Kidney (tissue), 13 donors: ENCODE measurements at regions not wholly inside any gene's neighbourhood (a gene's known extent, or its start where the extent isn't known, plus 50 kb on each side); places are given as distances from the start of the nearest gene placed in this dataset.
A peak's percentile ranks its signal among the peaks of the same experiment; 100 is the strongest.

Experiments
- DNase-seq, 5 donors: peaks; one replicate each; pipeline ENCODE4 v3.0.0-alpha.2; 2013 to 2020
- FAIRE-seq: peaks from 2 replicates; lab custom pipeline; 2012; peaks lifted over from hg19 to GRCh38; lab: Jason Lieb, UNC
- H3K27ac ChIP-seq, 2 donors: one replicate each; pipeline ENCODE4 v1.7.0; 2013; ENCODE audit warnings: low read depth in 2 of 2, low read length in 2 of 2, inconsistent platforms in 1 of 2
- H3K27me3 ChIP-seq: one replicate; pipeline ENCODE4 v1.7.1; 2013; ENCODE audit warnings: low read length, inconsistent platforms; ENCODE audit not compliant: control insufficient read depth, insufficient read depth
- H3K36me3 ChIP-seq, 3 donors: one replicate each; pipeline versions ENCODE4 v1.7.0 to v1.7.1; 2013; ENCODE audit warnings: low read length in 3 of 3, control low read depth in 1 of 3, inconsistent platforms in 1 of 3; ENCODE audit not compliant: insufficient read depth in 3 of 3, control insufficient read depth in 2 of 3
- H3K4me1 ChIP-seq, 3 donors: one replicate each; pipeline versions ENCODE4 v1.7.0 to v1.7.1; 2013; ENCODE audit warnings: low read length in 3 of 3, inconsistent platforms in 1 of 3, low read depth in 1 of 3; ENCODE audit not compliant: control insufficient read depth in 2 of 3, insufficient read depth in 2 of 3
- H3K4me3 ChIP-seq, 3 donors: one replicate each; pipeline versions ENCODE4 v1.7.0 to v1.8.1; 2013; ENCODE audit warnings: low read length in 3 of 3, control low read depth in 1 of 3, inconsistent platforms in 1 of 3
- H3K9ac ChIP-seq, 3 donors: one replicate each; pipeline versions ENCODE4 v1.7.0 to v1.7.1; 2013; ENCODE audit warnings: low read length in 3 of 3, control low read depth in 1 of 3, inconsistent platforms in 1 of 3
- H3K9me3 ChIP-seq, 3 donors: one replicate each; pipeline versions ENCODE4 v1.7.0 to v1.7.1; 2013; ENCODE audit warnings: low read length in 3 of 3, control low read depth in 1 of 3, inconsistent platforms in 1 of 3; ENCODE audit not compliant: control insufficient read depth in 2 of 3, insufficient read depth in 1 of 3
- CTCF ChIP-seq: IDR thresholded peaks from 3 replicates; pipeline ENCODE4 v1.5.1; 2012; ENCODE audit warnings: mild to moderate bottlenecking, moderate library complexity, borderline replicate concordance; ENCODE audit not compliant: insufficient read depth; ENCODE audit errors: extremely low read depth
- intact Hi-C: fragments of 100-400 bp; cut with DNase I; formaldehyde crosslinking; loops from one replicate; pipeline ENCODE4 v1.11.1; 2022
- donor health status: control.
- donor health status: control.
- donor health status: control.
- donor health status: control.
- donor health status: control.
- donor health status: DM: yes; HTN: yes; CAD: no.
- donor health status: Normal renal cell carcinoma (clear cell type).

GRCh38 chr2:102886216-102886893 lies 124.5 kb downstream of the TMEM182 start:
- H3K4me1 ChIP-seq: no peaks in the 10 kb centered on the region
- no peak overlapping the region for H3K4me3 ChIP-seq
- intact Hi-C loops: no loop called here
- DNase-seq (no peak), FAIRE-seq (no peak)
- H3K9ac ChIP-seq: no peak overlapping the region
- no peaks in the 10 kb centered on the region for H3K27me3 ChIP-seq
- no peak for TF ChIP-seq CTCF
- H3K27ac ChIP-seq: no peak overlapping the region
- H3K9me3 ChIP-seq: no peaks in the 10 kb centered on the region
- no peaks in the 10 kb centered on the region for H3K36me3 ChIP-seq

GRCh38 chr2:102888514-102888913 lies 126.7 kb downstream of the TMEM182 start:
- DNase-seq: peak in 2 of 5 donors; percentile 7 to 15
- TF ChIP-seq CTCF: no peak
- Histone ChIP-seq H3K4me3 (no peak overlapping the region), H3K36me3 (no peaks in the 10 kb centered on the region), H3K27me3 (no peaks in the 10 kb centered on the region), H3K27ac (no peak overlapping the region), H3K4me1 (no peaks in the 10 kb centered on the region), H3K9ac (no peak overlapping the region), H3K9me3 (no peaks in the 10 kb centered on the region)
- FAIRE-seq: no peak
- intact Hi-C loops: no loop called here

- no peak overlapping the region for H3K4me3 ChIP-seq
- no peak for TF ChIP-seq CTCF
- FAIRE-seq: no peak
- no peaks in the 10 kb centered on the region for H3K36me3 ChIP-seq
- H3K4me1 ChIP-seq: no peaks in the 10 kb centered on the region
- no peaks in the 10 kb centered on the region for H3K9me3 ChIP-seq
- intact Hi-C loops: no loop called here
- no peak overlapping the region for H3K9ac ChIP-seq
- peak in 3 of 5 donors; percentile 26 to 65 (median 62) for DNase-seq
- H3K27ac ChIP-seq: no peak overlapping the region
- no peaks in the 10 kb centered on the region for H3K27me3 ChIP-seq
These were observed 129.5 kb downstream of the TMEM182 start for GRCh38 chr2:102891296-102891695.
